Kidney (tissue), 13 donors: ENCODE measurements at regions not wholly inside any gene's neighbourhood (a gene's known extent, or its start where the extent isn't known, plus 50 kb on each side); places are given as distances from the start of the nearest gene placed in this dataset.

Source experiments
- DNase-seq, 5 donors: peaks; one replicate each; pipeline ENCODE4 v3.0.0-alpha.2; 2013 to 2020
- FAIRE-seq: peaks from 2 replicates; lab custom pipeline; 2012; peaks lifted over from hg19 to GRCh38; lab: Jason Lieb, UNC
- H3K27ac ChIP-seq, 2 donors: one replicate each; pipeline ENCODE4 v1.7.0; 2013; ENCODE audit warnings: low read depth in 2 of 2, low read length in 2 of 2, inconsistent platforms in 1 of 2
- H3K27me3 ChIP-seq: one replicate; pipeline ENCODE4 v1.7.1; 2013; ENCODE audit warnings: low read length, inconsistent platforms; ENCODE audit not compliant: control insufficient read depth, insufficient read depth
- H3K36me3 ChIP-seq, 3 donors: one replicate each; pipeline versions ENCODE4 v1.7.0 to v1.7.1; 2013; ENCODE audit warnings: low read length in 3 of 3, control low read depth in 1 of 3, inconsistent platforms in 1 of 3; ENCODE audit not compliant: insufficient read depth in 3 of 3, control insufficient read depth in 2 of 3
- H3K4me1 ChIP-seq, 3 donors: one replicate each; pipeline versions ENCODE4 v1.7.0 to v1.7.1; 2013; ENCODE audit warnings: low read length in 3 of 3, inconsistent platforms in 1 of 3, low read depth in 1 of 3; ENCODE audit not compliant: control insufficient read depth in 2 of 3, insufficient read depth in 2 of 3
- H3K4me3 ChIP-seq, 3 donors: one replicate each; pipeline versions ENCODE4 v1.7.0 to v1.8.1; 2013; ENCODE audit warnings: low read length in 3 of 3, control low read depth in 1 of 3, inconsistent platforms in 1 of 3
- H3K9ac ChIP-seq, 3 donors: one replicate each; pipeline versions ENCODE4 v1.7.0 to v1.7.1; 2013; ENCODE audit warnings: low read length in 3 of 3, control low read depth in 1 of 3, inconsistent platforms in 1 of 3
- H3K9me3 ChIP-seq, 3 donors: one replicate each; pipeline versions ENCODE4 v1.7.0 to v1.7.1; 2013; ENCODE audit warnings: low read length in 3 of 3, control low read depth in 1 of 3, inconsistent platforms in 1 of 3; ENCODE audit not compliant: control insufficient read depth in 2 of 3, insufficient read depth in 1 of 3
- intact Hi-C: fragments of 100-400 bp; cut with DNase I; formaldehyde crosslinking; loops from one replicate; pipeline ENCODE4 v1.11.1; 2022
- TF ChIP-seq, protein P1 (sequence below): IDR thresholded peaks from 3 replicates; pipeline ENCODE4 v1.5.1; 2012; ENCODE audit warnings: mild to moderate bottlenecking, moderate library complexity, borderline replicate concordance; ENCODE audit not compliant: insufficient read depth; ENCODE audit errors: extremely low read depth
- donor health status: control.
- donor health status: control.
- donor health status: control.
- donor health status: control.
- donor health status: control.
- donor health status: DM: yes; HTN: yes; CAD: no.
- donor health status: Normal renal cell carcinoma (clear cell type).

DNA sequence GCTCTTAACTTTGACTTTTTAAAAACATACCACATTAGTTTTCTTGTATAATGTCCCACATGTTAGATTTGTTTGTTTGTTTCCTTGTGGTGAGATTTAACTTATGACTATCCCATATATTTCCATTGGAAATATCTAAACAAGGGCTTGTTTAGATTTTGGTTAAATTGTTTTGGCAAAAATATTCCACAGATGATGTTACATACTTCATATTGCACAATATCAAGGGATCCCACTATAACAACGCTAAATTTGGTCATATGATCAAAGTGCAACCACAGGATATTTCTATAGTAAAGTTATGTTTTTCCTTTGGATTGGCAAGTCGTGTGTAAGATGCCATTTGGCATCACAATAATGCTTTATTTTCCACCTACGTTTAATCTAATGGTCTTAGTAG, 396.7 kb downstream of the TGFB2 start:
- peaks cover 0 to 7% (median 0%) of the 10 kb centered on the region in 3 donors for H3K9me3 ChIP-seq
- H3K4me3 ChIP-seq, result no peak overlapping the region
- TF ChIP-seq, protein P1, sequence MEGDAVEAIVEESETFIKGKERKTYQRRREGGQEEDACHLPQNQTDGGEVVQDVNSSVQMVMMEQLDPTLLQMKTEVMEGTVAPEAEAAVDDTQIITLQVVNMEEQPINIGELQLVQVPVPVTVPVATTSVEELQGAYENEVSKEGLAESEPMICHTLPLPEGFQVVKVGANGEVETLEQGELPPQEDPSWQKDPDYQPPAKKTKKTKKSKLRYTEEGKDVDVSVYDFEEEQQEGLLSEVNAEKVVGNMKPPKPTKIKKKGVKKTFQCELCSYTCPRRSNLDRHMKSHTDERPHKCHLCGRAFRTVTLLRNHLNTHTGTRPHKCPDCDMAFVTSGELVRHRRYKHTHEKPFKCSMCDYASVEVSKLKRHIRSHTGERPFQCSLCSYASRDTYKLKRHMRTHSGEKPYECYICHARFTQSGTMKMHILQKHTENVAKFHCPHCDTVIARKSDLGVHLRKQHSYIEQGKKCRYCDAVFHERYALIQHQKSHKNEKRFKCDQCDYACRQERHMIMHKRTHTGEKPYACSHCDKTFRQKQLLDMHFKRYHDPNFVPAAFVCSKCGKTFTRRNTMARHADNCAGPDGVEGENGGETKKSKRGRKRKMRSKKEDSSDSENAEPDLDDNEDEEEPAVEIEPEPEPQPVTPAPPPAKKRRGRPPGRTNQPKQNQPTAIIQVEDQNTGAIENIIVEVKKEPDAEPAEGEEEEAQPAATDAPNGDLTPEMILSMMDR, result no peak
- DNase-seq, result no peak
- H3K4me1 ChIP-seq, result no peaks in the 10 kb centered on the region
- no peaks in the 10 kb centered on the region for H3K27me3 ChIP-seq
- intact Hi-C loops, result no loop called here
- H3K9ac ChIP-seq, result no peak overlapping the region
- H3K36me3 ChIP-seq, result no peaks in the 10 kb centered on the region
- FAIRE-seq, result no peak
- no peak overlapping the region for H3K27ac ChIP-seq

DNA sequence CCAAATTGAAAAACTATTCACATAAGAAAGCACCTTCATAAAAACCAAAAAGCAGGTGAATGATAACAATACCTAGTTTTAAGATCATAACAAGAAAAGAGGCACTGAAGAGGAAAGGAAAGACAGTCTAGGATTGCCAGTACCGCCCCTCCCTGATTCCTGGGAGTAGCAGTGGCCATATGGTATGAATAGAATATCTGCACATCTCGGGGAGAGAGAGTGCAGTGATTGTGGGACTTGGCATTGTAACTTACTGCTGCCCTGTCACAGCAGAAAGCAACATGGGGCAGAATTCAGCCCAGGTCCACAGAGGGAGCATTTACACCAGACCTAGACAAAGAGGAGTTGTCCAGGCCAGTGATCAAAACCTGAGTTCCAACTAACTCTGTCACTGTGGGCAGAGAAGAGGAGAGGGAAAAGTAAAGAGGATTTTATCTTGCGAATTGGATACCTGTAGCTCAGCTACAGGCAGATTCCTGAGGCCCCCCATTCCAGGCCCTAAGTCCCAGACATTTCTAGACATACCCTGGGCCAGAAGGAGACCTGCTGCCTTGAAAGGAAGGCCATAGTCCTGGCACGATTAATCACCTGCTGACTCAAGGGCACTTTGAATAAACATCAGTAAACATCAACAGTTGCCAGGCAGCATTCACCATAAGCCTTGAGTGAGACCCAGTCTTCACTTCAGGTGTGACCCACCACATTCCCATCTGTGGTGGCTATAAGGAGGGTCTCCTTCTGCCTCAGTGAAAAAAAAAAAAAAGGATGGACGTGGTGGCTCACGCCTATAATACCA, 397.5 kb downstream of the TGFB2 start:
- Histone ChIP-seq H3K4me1 (no peaks in the 10 kb centered on the region), H3K27me3 (no peaks in the 10 kb centered on the region), H3K9ac (no peak overlapping the region), H3K36me3 (no peaks in the 10 kb centered on the region), H3K9me3 (peaks cover 0 to 7% (median 0%) of the 10 kb centered on the region in 3 donors), H3K4me3 (no peak overlapping the region), H3K27ac (no peak overlapping the region)
- intact Hi-C loops, result no loop called here
- TF ChIP-seq, protein P1, result no peak
- DNase-seq, result no peak
- no peak for FAIRE-seq

DNA sequence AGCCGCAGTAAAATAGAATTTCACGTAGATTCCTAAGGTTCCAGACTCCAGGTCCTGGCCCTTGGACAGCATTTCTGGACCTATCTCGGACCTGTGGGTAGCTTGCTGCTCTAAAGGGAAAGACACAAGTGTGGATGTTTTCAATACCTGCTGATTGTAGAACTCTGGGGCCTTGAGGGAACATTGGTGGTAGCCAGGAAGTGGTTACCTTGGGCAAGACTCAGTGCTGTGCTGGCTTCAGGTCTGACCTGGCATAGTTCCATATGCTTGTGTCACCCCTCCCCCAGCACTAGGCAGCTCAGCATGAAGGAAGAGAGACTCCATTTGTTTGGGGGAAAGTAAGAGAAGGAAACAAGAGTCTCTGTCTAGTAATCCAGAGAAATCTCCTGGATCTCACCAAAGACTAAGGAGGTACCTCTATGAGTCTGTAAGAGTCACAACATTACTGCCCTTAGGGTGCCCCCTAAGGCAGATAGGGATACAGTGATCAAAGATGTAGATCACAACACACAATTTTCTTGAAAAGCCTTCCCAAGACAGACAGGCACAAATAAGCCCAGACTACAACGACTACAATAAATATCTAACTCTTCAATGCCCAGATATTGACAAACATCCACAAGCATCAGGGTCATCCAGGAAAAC, 398.8 kb downstream of the TGFB2 start:
- Histone ChIP-seq H3K27ac (no peak overlapping the region), H3K4me1 (no peaks in the 10 kb centered on the region), H3K9me3 (peaks cover 0 to 7% (median 0%) of the 10 kb centered on the region in 3 donors), H3K27me3 (no peaks in the 10 kb centered on the region), H3K9ac (no peak overlapping the region), H3K36me3 (no peaks in the 10 kb centered on the region), H3K4me3 (no peak overlapping the region)
- DNase-seq, result no peak
- intact Hi-C loops, result no loop called here
- no peak for FAIRE-seq
- TF ChIP-seq, protein P1, result no peak
